MCF 10A (cell line): ENCODE measurements at regions not wholly inside any gene's neighbourhood (a gene's known extent, or its start where the extent isn't known, plus 50 kb on each side); places are given as distances from the start of the nearest gene placed in this dataset.

Experiments
- BruUV-seq: library from RNA; stranded (reverse); fragments of 400-500 nt; replicated peaks from 2 replicates; lab custom pipeline; 2021; lab: Mats Ljungman, UMichigan
- CTCF ChIA-PET: fragments of 300-600 bp; sonication (Branson Sonifier 250); formaldehyde crosslinking; extraction: SDS; loops from one replicate; lab custom pipeline; 2021; ENCODE audit warnings: antibody characterized with exemption, inconsistent platforms; lab: Yijun Ruan, JAX
- POLR2A ChIA-PET: fragments of 300-600, 350-650 bp; sonication (Branson Sonifier 250); formaldehyde crosslinking; extraction: SDS; loops from one replicate; lab custom pipeline; 2020; ENCODE audit warnings: antibody characterized with exemption, inconsistent platforms; lab: Yijun Ruan, JAX
- DNase-seq: peaks from one replicate; pipeline ENCODE4 v3.0.0-alpha.2; 2018; ENCODE audit not compliant: unreplicated experiment
- H3K27ac Mint-ChIP-seq: one replicate; pipeline ENCODE4 v1.8.0; 2022; ENCODE audit warnings: mild to moderate bottlenecking, low read depth, mixed read lengths; ENCODE audit not compliant: unreplicated experiment
- H3K27me3 Mint-ChIP-seq: one replicate; pipeline ENCODE4 v1.8.0; 2022; ENCODE audit warnings: mixed read lengths; ENCODE audit not compliant: insufficient read depth, unreplicated experiment
- H3K36me3 Mint-ChIP-seq: one replicate; pipeline ENCODE4 v1.8.0; 2022; ENCODE audit warnings: mild to moderate bottlenecking, moderate library complexity, mixed read lengths; ENCODE audit not compliant: insufficient read depth, unreplicated experiment
- H3K4me1 Mint-ChIP-seq: one replicate; pipeline ENCODE4 v1.8.0; 2022; ENCODE audit warnings: mixed read lengths; ENCODE audit not compliant: insufficient read depth, unreplicated experiment
- H3K4me3 Mint-ChIP-seq: one replicate; pipeline ENCODE4 v1.8.0; 2022; ENCODE audit warnings: mild to moderate bottlenecking, moderate library complexity, mixed read lengths; ENCODE audit not compliant: unreplicated experiment
- H3K9me3 Mint-ChIP-seq: one replicate; pipeline ENCODE4 v1.8.0; 2022; ENCODE audit warnings: mixed read lengths; ENCODE audit not compliant: unreplicated experiment
- CTCF ChIP-seq: fragments of 200-600 bp; IDR thresholded peaks from one replicate; pipeline ENCODE4 v1.8.0; 2022; ENCODE audit warnings: antibody characterized with exemption, mild to moderate bottlenecking; ENCODE audit not compliant: unreplicated experiment
- intact Hi-C: fragments of 100-400 bp; cut with micrococcal nuclease; formaldehyde crosslinking; loops from 2 replicates; pipeline ENCODE4 v1.14.1; 2022

- no peaks in the 10 kb centered on the region for H3K9me3 Mint-ChIP-seq
- DNase-seq, result peak; percentile 17
- ChIA-PET POLR2A (interaction anchor here (0.7 to 4.1 kb wide), 12 partner anchors 11 to 121 kb away, joined by 3 to 33 read pairs (median 6); no protein-coding TSS in a partner anchor), CTCF (interaction anchor here (0.7 to 1.2 kb wide), 3 partner anchors 57 to 333 kb away, joined by 3 to 4 read pairs (median 3); no protein-coding TSS in a partner anchor)
- no peaks in the 10 kb centered on the region for H3K27me3 Mint-ChIP-seq
- BruUV-seq, result no TSS peak
- peak overlapping the region; percentile 1 for H3K4me3 Mint-ChIP-seq
- no peak for TF ChIP-seq CTCF
- peak overlapping the region; percentile 90 for H3K27ac Mint-ChIP-seq
- intact Hi-C loops, result loop anchor here (2.0 to 5.0 kb wide), 3 partner anchors 44 to 209 kb away; no protein-coding TSS in a partner anchor
- peaks cover 36% of the 10 kb centered on the region for H3K4me1 Mint-ChIP-seq
- no peaks in the 10 kb centered on the region for H3K36me3 Mint-ChIP-seq
Measured at GRCh38 chr14:51443195-51444018, 203.4 kb downstream of the TMX1 start.

- H3K27me3 Mint-ChIP-seq, result no peaks in the 10 kb centered on the region
- no peaks in the 10 kb centered on the region for H3K9me3 Mint-ChIP-seq
- H3K4me1 Mint-ChIP-seq, result peaks cover 45% of the 10 kb centered on the region
- ChIA-PET POLR2A (interaction anchor here (1.1 to 2.6 kb wide), 3 partner anchors 10 to 57 kb away, joined by 3 to 10 read pairs (median 6); no protein-coding TSS in a partner anchor), CTCF (no interaction called here)
- intact Hi-C loops, result loop anchor here (5.0 kb wide), 2 partner anchors 43 to 47 kb away; no protein-coding TSS in a partner anchor
- peak overlapping the region; percentile 90 for H3K27ac Mint-ChIP-seq
- H3K36me3 Mint-ChIP-seq, result no peaks in the 10 kb centered on the region
- DNase-seq, result no peak
- no peak for TF ChIP-seq CTCF
- H3K4me3 Mint-ChIP-seq, result no peak overlapping the region
- BruUV-seq, result no TSS peak
Measured at GRCh38 chr14:51444353-51445000, 204.4 kb downstream of the TMX1 start.

- CTCF ChIA-PET, result no interaction called here
- no peaks in the 10 kb centered on the region for H3K36me3 Mint-ChIP-seq
Measured at GRCh38 chr14:51445001-51445390, 204.9 kb downstream of the TMX1 start.

More at GRCh38 chr14:51445001-51445390, 204.9 kb downstream of the TMX1 start:
- POLR2A ChIA-PET, result interaction anchor here (0.6 to 2.6 kb wide), 4 partner anchors 10 to 214 kb away, joined by 3 to 10 read pairs (median 3); no protein-coding TSS in a partner anchor
- intact Hi-C loops, result no loop called here
- DNase-seq, result no peak
- Mint-ChIP-seq H3K27ac (no peak overlapping the region), H3K4me1 (peaks cover 45% of the 10 kb centered on the region), H3K27me3 (no peaks in the 10 kb centered on the region), H3K4me3 (no peak overlapping the region), H3K9me3 (no peaks in the 10 kb centered on the region)
- TF ChIP-seq CTCF, result no peak
- no TSS peak for BruUV-seq
